MCF 10A (cell line): ENCODE measurements at regions not wholly inside any gene's neighbourhood (a gene's known extent, or its start where the extent isn't known, plus 50 kb on each side); places are given as distances from the start of the nearest gene placed in this dataset.

ENCODE experiments used
- BruUV-seq: library from RNA; stranded (reverse); fragments of 400-500 nt; replicated peaks from 2 replicates; lab custom pipeline; 2021; lab: Mats Ljungman, UMichigan
- CTCF ChIA-PET: fragments of 300-600 bp; sonication (Branson Sonifier 250); formaldehyde crosslinking; extraction: SDS; loops from one replicate; lab custom pipeline; 2021; ENCODE audit warnings: antibody characterized with exemption, inconsistent platforms; lab: Yijun Ruan, JAX
- POLR2A ChIA-PET: fragments of 300-600, 350-650 bp; sonication (Branson Sonifier 250); formaldehyde crosslinking; extraction: SDS; loops from one replicate; lab custom pipeline; 2020; ENCODE audit warnings: antibody characterized with exemption, inconsistent platforms; lab: Yijun Ruan, JAX
- DNase-seq: peaks from one replicate; pipeline ENCODE4 v3.0.0-alpha.2; 2018; ENCODE audit not compliant: unreplicated experiment
- H3K27ac Mint-ChIP-seq: one replicate; pipeline ENCODE4 v1.8.0; 2022; ENCODE audit warnings: mild to moderate bottlenecking, low read depth, mixed read lengths; ENCODE audit not compliant: unreplicated experiment
- H3K27me3 Mint-ChIP-seq: one replicate; pipeline ENCODE4 v1.8.0; 2022; ENCODE audit warnings: mixed read lengths; ENCODE audit not compliant: insufficient read depth, unreplicated experiment
- H3K36me3 Mint-ChIP-seq: one replicate; pipeline ENCODE4 v1.8.0; 2022; ENCODE audit warnings: mild to moderate bottlenecking, moderate library complexity, mixed read lengths; ENCODE audit not compliant: insufficient read depth, unreplicated experiment
- H3K4me1 Mint-ChIP-seq: one replicate; pipeline ENCODE4 v1.8.0; 2022; ENCODE audit warnings: mixed read lengths; ENCODE audit not compliant: insufficient read depth, unreplicated experiment
- H3K4me3 Mint-ChIP-seq: one replicate; pipeline ENCODE4 v1.8.0; 2022; ENCODE audit warnings: mild to moderate bottlenecking, moderate library complexity, mixed read lengths; ENCODE audit not compliant: unreplicated experiment
- H3K9me3 Mint-ChIP-seq: one replicate; pipeline ENCODE4 v1.8.0; 2022; ENCODE audit warnings: mixed read lengths; ENCODE audit not compliant: unreplicated experiment
- intact Hi-C: fragments of 100-400 bp; cut with micrococcal nuclease; formaldehyde crosslinking; loops from 2 replicates; pipeline ENCODE4 v1.14.1; 2022
- TF ChIP-seq, protein P1 (sequence below): fragments of 200-600 bp; IDR thresholded peaks from one replicate; pipeline ENCODE4 v1.8.0; 2022; ENCODE audit warnings: antibody characterized with exemption, mild to moderate bottlenecking; ENCODE audit not compliant: unreplicated experiment

DNA sequence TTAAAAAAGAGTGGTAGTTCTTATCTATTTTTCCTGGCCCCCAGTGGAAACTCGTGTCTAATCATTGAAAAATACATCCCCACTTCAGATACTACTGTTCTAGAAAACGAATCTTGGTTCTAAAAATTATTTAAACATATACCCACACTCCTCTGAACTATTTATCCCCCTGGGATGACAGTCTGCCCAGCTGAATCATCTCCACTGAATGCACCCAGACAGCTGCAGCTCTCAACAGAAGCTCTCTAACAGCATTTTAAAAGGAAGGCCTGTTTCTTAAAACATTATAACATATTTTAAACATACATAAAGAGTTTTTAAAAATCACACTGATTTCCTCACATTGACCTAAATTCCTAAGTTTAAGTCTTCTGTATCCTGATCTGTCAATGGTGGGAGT, 544.6 kb upstream of the PHF14 start:
- Mint-ChIP-seq H3K27ac (no peak overlapping the region), H3K36me3 (no peaks in the 10 kb centered on the region), H3K27me3 (no peaks in the 10 kb centered on the region), H3K4me1 (no peaks in the 10 kb centered on the region), H3K9me3 (no peaks in the 10 kb centered on the region), H3K4me3 (no peak overlapping the region)
- DNase-seq: no peak
- TF ChIP-seq, protein P1, sequence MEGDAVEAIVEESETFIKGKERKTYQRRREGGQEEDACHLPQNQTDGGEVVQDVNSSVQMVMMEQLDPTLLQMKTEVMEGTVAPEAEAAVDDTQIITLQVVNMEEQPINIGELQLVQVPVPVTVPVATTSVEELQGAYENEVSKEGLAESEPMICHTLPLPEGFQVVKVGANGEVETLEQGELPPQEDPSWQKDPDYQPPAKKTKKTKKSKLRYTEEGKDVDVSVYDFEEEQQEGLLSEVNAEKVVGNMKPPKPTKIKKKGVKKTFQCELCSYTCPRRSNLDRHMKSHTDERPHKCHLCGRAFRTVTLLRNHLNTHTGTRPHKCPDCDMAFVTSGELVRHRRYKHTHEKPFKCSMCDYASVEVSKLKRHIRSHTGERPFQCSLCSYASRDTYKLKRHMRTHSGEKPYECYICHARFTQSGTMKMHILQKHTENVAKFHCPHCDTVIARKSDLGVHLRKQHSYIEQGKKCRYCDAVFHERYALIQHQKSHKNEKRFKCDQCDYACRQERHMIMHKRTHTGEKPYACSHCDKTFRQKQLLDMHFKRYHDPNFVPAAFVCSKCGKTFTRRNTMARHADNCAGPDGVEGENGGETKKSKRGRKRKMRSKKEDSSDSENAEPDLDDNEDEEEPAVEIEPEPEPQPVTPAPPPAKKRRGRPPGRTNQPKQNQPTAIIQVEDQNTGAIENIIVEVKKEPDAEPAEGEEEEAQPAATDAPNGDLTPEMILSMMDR: no peak
- no TSS peak for BruUV-seq
- intact Hi-C loops: no loop called here
- CTCF ChIA-PET: interaction anchor here (0.6 kb wide), 1 partner anchor 17 kb away, joined by 3 read pairs; no protein-coding TSS in a partner anchor
- POLR2A ChIA-PET: no interaction called here

DNA sequence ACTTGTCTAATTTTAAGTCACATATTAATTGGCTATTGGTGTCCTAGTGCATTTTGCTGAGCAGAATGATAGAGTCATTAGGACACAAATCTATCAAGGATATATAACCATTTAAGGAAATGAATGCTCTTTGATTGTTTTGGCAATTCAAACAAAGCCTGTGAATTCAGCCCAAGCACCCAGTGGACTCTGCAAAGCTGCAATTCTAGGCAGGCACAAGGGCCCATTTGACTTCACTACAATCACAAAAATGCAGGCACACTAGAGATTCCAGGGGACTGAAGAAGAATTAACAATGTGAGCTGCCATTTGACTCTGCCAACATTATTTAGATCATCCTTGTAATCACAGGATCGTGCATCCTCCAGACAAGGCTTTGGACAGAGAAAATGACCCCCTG, 544.2 kb upstream of the PHF14 start:
- H3K9me3 Mint-ChIP-seq: peaks cover 3% of the 10 kb centered on the region
- TF ChIP-seq, protein P1: no peak
- no peak for DNase-seq
- ChIA-PET CTCF (no interaction called here), POLR2A (no interaction called here)
- H3K27ac Mint-ChIP-seq: no peak overlapping the region
- BruUV-seq: no TSS peak
- H3K4me3 Mint-ChIP-seq: no peak overlapping the region
- no peaks in the 10 kb centered on the region for H3K36me3 Mint-ChIP-seq
- H3K27me3 Mint-ChIP-seq: no peaks in the 10 kb centered on the region
- H3K4me1 Mint-ChIP-seq: no peaks in the 10 kb centered on the region
- intact Hi-C loops: no loop called here

DNA sequence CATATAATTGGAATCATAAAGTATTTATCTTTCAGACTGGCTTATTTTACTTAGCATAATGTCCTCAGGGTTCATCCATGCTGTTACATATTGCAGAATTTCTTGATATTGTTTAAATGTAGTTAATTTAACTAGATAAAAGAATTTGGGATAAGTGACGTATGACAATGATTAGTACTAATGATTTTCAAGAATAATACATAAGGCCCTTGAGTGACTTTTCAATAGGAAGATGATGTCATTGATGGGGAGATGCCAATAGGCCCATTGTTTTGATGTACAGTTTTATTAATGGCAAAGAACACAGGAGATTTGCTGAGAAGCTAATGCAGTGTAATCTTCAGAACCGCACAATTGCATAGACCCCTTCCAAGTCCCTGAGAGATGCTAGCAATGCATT, 537.4 kb upstream of the PHF14 start:
- no TSS peak for BruUV-seq
- no peaks in the 10 kb centered on the region for H3K27me3 Mint-ChIP-seq
- H3K36me3 Mint-ChIP-seq: no peaks in the 10 kb centered on the region
- no peak overlapping the region for H3K4me3 Mint-ChIP-seq
- H3K9me3 Mint-ChIP-seq: peaks cover 11% of the 10 kb centered on the region
- H3K4me1 Mint-ChIP-seq: no peaks in the 10 kb centered on the region
- no peak overlapping the region for H3K27ac Mint-ChIP-seq
- ChIA-PET CTCF (interaction anchor here (0.7 kb wide), 1 partner anchor 433 kb away, joined by 3 read pairs; no protein-coding TSS in a partner anchor), POLR2A (no interaction called here)
- TF ChIP-seq, protein P1: no peak
- intact Hi-C loops: no loop called here
- DNase-seq: no peak

DNA sequence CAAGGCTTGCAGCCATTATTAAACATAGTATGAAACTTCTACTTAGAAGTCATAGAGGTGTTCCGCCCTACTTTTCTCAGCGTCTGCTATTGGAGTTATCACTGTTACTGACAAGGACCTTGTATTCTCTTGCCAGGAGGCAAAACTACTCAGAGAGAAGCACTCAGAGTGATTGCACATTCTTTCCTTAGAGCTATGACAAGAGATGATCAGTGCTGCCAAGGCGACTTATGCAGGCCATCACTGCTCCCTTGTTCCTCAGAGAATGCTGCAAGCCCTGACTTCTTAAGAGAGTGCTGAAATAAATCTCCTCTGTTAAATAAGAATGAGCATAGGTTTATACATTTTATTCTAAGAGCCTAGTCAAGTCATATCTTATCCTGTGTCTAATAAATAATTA, 534.6 kb upstream of the PHF14 start:
- TF ChIP-seq, protein P1: no peak
- ChIA-PET POLR2A (interaction anchor here (0.7 kb wide), 1 partner anchor 25 kb away, joined by 4 read pairs; no protein-coding TSS in a partner anchor), CTCF (no interaction called here)
- no TSS peak for BruUV-seq
- intact Hi-C loops: no loop called here
- Mint-ChIP-seq H3K27me3 (no peaks in the 10 kb centered on the region), H3K4me3 (no peak overlapping the region), H3K4me1 (no peaks in the 10 kb centered on the region), H3K36me3 (no peaks in the 10 kb centered on the region), H3K9me3 (peaks cover 11% of the 10 kb centered on the region), H3K27ac (no peak overlapping the region)
- no peak for DNase-seq
